Prostate gland (tissue), 2 donors: ENCODE measurements at regions not wholly inside any gene's neighbourhood (a gene's known extent, or its start where the extent isn't known, plus 50 kb on each side); places are given as distances from the start of the nearest gene placed in this dataset.

ENCODE experiments used
- DNase-seq: peaks from one replicate; pipeline ENCODE4 v3.0.0-alpha.2; 2019; ENCODE audit warnings: low spot score
- H3K27ac ChIP-seq, 2 donors: fragments of 200-600 bp; sonication (generic); 2 replicates each; pipeline ENCODE4 v1.5.1; 2017 to 2019
- H3K27me3 ChIP-seq: fragments of 200-600 bp; sonication (generic); replicated peaks from 2 replicates; pipeline ENCODE4 v1.5.1; 2019; ENCODE audit not compliant: insufficient read depth
- H3K36me3 ChIP-seq, 2 donors: fragments of 200-600 bp; sonication (generic); 1 replicate in 1 of 2; 2 replicates in 1 of 2; pipeline versions ENCODE4 v1.5.1 to v1.8.1; 2017 to 2019
- H3K4me1 ChIP-seq: fragments of 200-600 bp; sonication (generic); replicated peaks from 2 replicates; pipeline ENCODE4 v1.5.1; 2019
- H3K4me3 ChIP-seq, 2 donors: fragments of 200-600 bp; sonication (generic); 2 replicates each; pipeline ENCODE4 v1.5.1; 2017 to 2019
- H3K9me3 ChIP-seq: fragments of 200-600 bp; sonication (generic); 2 replicates; pipeline ENCODE4 v1.5.1; 2017
- CTCF ChIP-seq, 4 experiments: fragments of 200-600 bp in 2 of 4; fragments of 450-650 bp in 2 of 4; sonication (generic) in 2 of 4; IDR thresholded peaks; 1 replicate in 3 of 4; 2 replicates in 1 of 4; pipeline ENCODE4 v1.5.1; 2016 to 2019; ENCODE audit warnings: antibody characterized with exemption in 4 of 4, mild to moderate bottlenecking in 2 of 4, moderate library complexity in 2 of 4
- POLR2A ChIP-seq: fragments of 450-650 bp; IDR thresholded peaks from one replicate; pipeline ENCODE4 v1.6.1; 2016; ENCODE audit warnings: antibody characterized with exemption, mild to moderate bottlenecking
- POLR2AphosphoS5 ChIP-seq: sonication (generic); formaldehyde crosslinking; IDR thresholded peaks from one replicate; pipeline ENCODE4 v1.6.1; 2017; ENCODE audit warnings: antibody characterized with exemption
- WGBS: methylation state at CpG from one replicate; pipeline ENCODE4 v1.1.5; 2018; 5-methylcytosine and 5-hydroxymethylcytosine counted together
- intact Hi-C: fragments of 100-400 bp; cut with DNase I; formaldehyde crosslinking; loops from one replicate; pipeline ENCODE4 v1.14.2; 2022

- WGBS = 96% methylated on average over 12 of the region's 12 CpGs
- intact Hi-C loops = no loop called here
- no peaks in the 10 kb centered on the region for H3K27me3 ChIP-seq
Measured at GRCh38 chr11:70906101-70906500, 346.3 kb downstream of the SHANK2 start.

GRCh38 chr11:70908223-70908622, 344.2 kb downstream of the SHANK2 start:
- WGBS = 61% methylated on average over 9 of the region's 9 CpGs
- Histone ChIP-seq H3K9me3 (no peaks in the 10 kb centered on the region), H3K27ac (no peak overlapping the region), H3K4me1 (no peaks in the 10 kb centered on the region), H3K27me3 (no peaks in the 10 kb centered on the region), H3K36me3 (no peaks in the 10 kb centered on the region), H3K4me3 (no peak overlapping the region)
- TF ChIP-seq POLR2A = no peak
- peak; percentile 16 for TF ChIP-seq POLR2AphosphoS5
- no peak for DNase-seq
- intact Hi-C loops = no loop called here

More at GRCh38 chr11:70906101-70906500, 346.3 kb downstream of the SHANK2 start:
- Histone ChIP-seq H3K27ac (no peak overlapping the region), H3K4me3 (no peak overlapping the region), H3K36me3 (no peaks in the 10 kb centered on the region), H3K9me3 (no peaks in the 10 kb centered on the region), H3K4me1 (no peaks in the 10 kb centered on the region)
- no peak for DNase-seq
- TF ChIP-seq POLR2A (no peak), POLR2AphosphoS5 (no peak), CTCF (IDR thresholded peaks at IDR 0.05) (no peak)

GRCh38 chr11:70910835-70911234, 341.5 kb downstream of the SHANK2 start:
- no peaks in the 10 kb centered on the region for H3K36me3 ChIP-seq
- intact Hi-C loops = no loop called here
- WGBS = 91% methylated on average over 7 of the region's 7 CpGs
- TF ChIP-seq POLR2A = no peak
- TF ChIP-seq POLR2AphosphoS5 = no peak
- TF ChIP-seq CTCF (IDR thresholded peaks at IDR 0.05) = no peak
- H3K4me1 ChIP-seq = no peaks in the 10 kb centered on the region
- no peaks in the 10 kb centered on the region for H3K9me3 ChIP-seq
- no peak overlapping the region for H3K27ac ChIP-seq
- H3K4me3 ChIP-seq = no peak overlapping the region
- H3K27me3 ChIP-seq = no peaks in the 10 kb centered on the region
- no peak for DNase-seq

- WGBS = 82% methylated on average over 11 of the region's 11 CpGs
- no peaks in the 10 kb centered on the region for H3K9me3 ChIP-seq
- no peak for DNase-seq
- intact Hi-C loops = no loop called here
- no peak overlapping the region for H3K27ac ChIP-seq
- H3K4me3 ChIP-seq = no peak overlapping the region
- TF ChIP-seq CTCF (IDR thresholded peaks at IDR 0.05) = no peak
- no peak for TF ChIP-seq POLR2AphosphoS5
- H3K27me3 ChIP-seq = no peaks in the 10 kb centered on the region
- H3K36me3 ChIP-seq = no peaks in the 10 kb centered on the region
- no peaks in the 10 kb centered on the region for H3K4me1 ChIP-seq
Measured at GRCh38 chr11:70912226-70912840, 340.0 kb downstream of the SHANK2 start.

- Histone ChIP-seq H3K27ac (peak overlapping the region; percentile 26 to 46), H3K27me3 (no peaks in the 10 kb centered on the region), H3K4me1 (no peaks in the 10 kb centered on the region), H3K9me3 (no peaks in the 10 kb centered on the region), H3K4me3 (no peak overlapping the region), H3K36me3 (no peaks in the 10 kb centered on the region)
- no peak for DNase-seq
- TF ChIP-seq POLR2A (no peak), POLR2AphosphoS5 (no peak), CTCF (IDR thresholded peaks at IDR 0.05) (no peak)
- intact Hi-C loops = no loop called here
- 28% methylated on average over 13 of the region's 13 CpGs for WGBS
Measured at GRCh38 chr11:70913715-70914231, 338.6 kb downstream of the SHANK2 start.
